Mammary epithelial cell (primary cell): ENCODE measurements at regions not wholly inside any gene's neighbourhood (a gene's known extent, or its start where the extent isn't known, plus 50 kb on each side); places are given as distances from the start of the nearest gene placed in this dataset.

Experiments used
- EZH2 ChIP-seq: IDR thresholded peaks from 2 replicates; pipeline ENCODE4 v1.6.1; 2012; ENCODE audit warnings: low read length, inconsistent platforms, borderline replicate concordance
- TF ChIP-seq, protein P1 (sequence below), 2 donors: IDR thresholded peaks in 1 of 2; conservative IDR thresholded peaks in 1 of 2; 2 replicates each; pipeline ENCODE4 v1.5.1; 2011 to 2012; ENCODE audit warnings: inconsistent platforms in 2 of 2, low read length in 2 of 2, mild to moderate bottlenecking in 2 of 2, control low read depth in 1 of 2, low read depth in 1 of 2; ENCODE audit not compliant: insufficient read depth in 1 of 2; ENCODE audit errors: extremely low read depth in 1 of 2

DNA sequence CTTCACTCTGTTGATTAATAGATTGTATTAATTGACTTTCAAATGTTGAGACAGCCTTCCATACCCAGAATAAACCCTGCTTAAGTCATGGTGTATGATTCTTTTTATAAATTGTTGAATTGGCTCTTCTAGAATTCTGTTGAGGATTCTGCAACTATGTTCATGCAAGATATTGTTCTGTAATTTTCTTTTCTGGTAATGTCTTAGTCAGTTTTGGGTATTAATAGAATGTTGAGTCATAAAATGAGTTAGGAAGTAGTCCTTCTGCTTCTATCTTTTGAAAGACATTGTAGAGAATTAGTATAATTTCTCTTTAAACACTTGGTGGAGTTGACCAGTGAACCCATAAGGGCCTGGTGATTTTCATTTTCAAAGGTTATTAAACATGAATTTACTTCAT is 958.9 kb downstream of the LRFN5 start:
- TF ChIP-seq, protein P1, sequence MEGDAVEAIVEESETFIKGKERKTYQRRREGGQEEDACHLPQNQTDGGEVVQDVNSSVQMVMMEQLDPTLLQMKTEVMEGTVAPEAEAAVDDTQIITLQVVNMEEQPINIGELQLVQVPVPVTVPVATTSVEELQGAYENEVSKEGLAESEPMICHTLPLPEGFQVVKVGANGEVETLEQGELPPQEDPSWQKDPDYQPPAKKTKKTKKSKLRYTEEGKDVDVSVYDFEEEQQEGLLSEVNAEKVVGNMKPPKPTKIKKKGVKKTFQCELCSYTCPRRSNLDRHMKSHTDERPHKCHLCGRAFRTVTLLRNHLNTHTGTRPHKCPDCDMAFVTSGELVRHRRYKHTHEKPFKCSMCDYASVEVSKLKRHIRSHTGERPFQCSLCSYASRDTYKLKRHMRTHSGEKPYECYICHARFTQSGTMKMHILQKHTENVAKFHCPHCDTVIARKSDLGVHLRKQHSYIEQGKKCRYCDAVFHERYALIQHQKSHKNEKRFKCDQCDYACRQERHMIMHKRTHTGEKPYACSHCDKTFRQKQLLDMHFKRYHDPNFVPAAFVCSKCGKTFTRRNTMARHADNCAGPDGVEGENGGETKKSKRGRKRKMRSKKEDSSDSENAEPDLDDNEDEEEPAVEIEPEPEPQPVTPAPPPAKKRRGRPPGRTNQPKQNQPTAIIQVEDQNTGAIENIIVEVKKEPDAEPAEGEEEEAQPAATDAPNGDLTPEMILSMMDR (conservative IDR thresholded peaks at IDR 0.05 in 1 of 2, IDR thresholded peaks at IDR 0.05 in 1 of 2; ENCODE audit: extremely low read depth in 1 of 2, insufficient read depth in 1 of 2, low read depth in 1 of 2, low read length in 2 of 2) = no peak
- no peak for TF ChIP-seq EZH2
